PC-3 (cell line): ENCODE measurements at regions not wholly inside any gene's neighbourhood (a gene's known extent, or its start where the extent isn't known, plus 50 kb on each side); places are given as distances from the start of the nearest gene placed in this dataset.

Source experiments
- CTCF ChIP-seq: fragments of 300-600 bp; sonication (generic); conservative IDR thresholded peaks from 2 replicates; pipeline ENCODE4 v1.5.1; 2017; ENCODE audit warnings: antibody characterized with exemption, low read depth, mild to moderate bottlenecking, low read length
- EZH2 ChIP-seq: fragments of 300-600 bp; sonication (generic); IDR thresholded peaks from one replicate; pipeline ENCODE4 v1.6.1; 2017; ENCODE audit warnings: antibody characterized with exemption, mild to moderate bottlenecking, low read length; ENCODE audit not compliant: unreplicated experiment
- EZH2phosphoT487 ChIP-seq: fragments of 300-600 bp; sonication (generic); IDR thresholded peaks from 2 replicates; pipeline ENCODE4 v1.6.1; 2018; ENCODE audit warnings: mild to moderate bottlenecking, antibody characterized with exemption, low read length, borderline replicate concordance

- no peak for TF ChIP-seq CTCF
- TF ChIP-seq EZH2phosphoT487: no peak
- TF ChIP-seq EZH2: no peak
Measured at GRCh38 chr10:37643187-37643586, 214.2 kb downstream of the ZNF248 start.
